Large intestine (tissue), 3 donors: ENCODE measurements at regions not wholly inside any gene's neighbourhood (a gene's known extent, or its start where the extent isn't known, plus 50 kb on each side); places are given as distances from the start of the nearest gene placed in this dataset.
A peak's percentile ranks its signal among the peaks of the same experiment; 100 is the strongest.
"Not testable (repeated sequence)": the region's sequence is repeated elsewhere in the genome, so short reads cannot be mapped to it uniquely, and the experiment has no call there.

Experiments
- DNase-seq, 2 donors: peaks; one replicate each; pipeline versions ENCODE4 v3.0.0 to v3.0.0-alpha.2; 2013
- H3K27ac ChIP-seq: one replicate; pipeline ENCODE4 v1.5.1; 2013; ENCODE audit warnings: low read length
- H3K27me3 ChIP-seq: 2 replicates; pipeline ENCODE4 v1.6.1; 2013; ENCODE audit warnings: low read length; ENCODE audit not compliant: control insufficient read depth, insufficient read depth
- H3K36me3 ChIP-seq: 2 replicates; pipeline ENCODE4 v1.6.1; 2013; ENCODE audit warnings: low read length; ENCODE audit not compliant: control insufficient read depth, insufficient read depth
- H3K4me1 ChIP-seq: one replicate; pipeline ENCODE4 v1.6.1; 2013; ENCODE audit warnings: low read length; ENCODE audit not compliant: control insufficient read depth, insufficient read depth
- H3K4me3 ChIP-seq: one replicate; pipeline ENCODE4 v1.5.1; 2013; ENCODE audit warnings: low read length
- H3K9me3 ChIP-seq: one replicate; pipeline ENCODE4 v1.6.1; 2013; ENCODE audit warnings: mild to moderate bottlenecking, low read depth, low read length, moderate library complexity; ENCODE audit not compliant: control insufficient read depth
- WGBS: methylation state at CpG from one replicate; pipeline ENCODE4 v1.1.5; 2013; ENCODE audit warnings: low lambda C conversion rate; ENCODE audit not compliant: insufficient coverage; 5-methylcytosine and 5-hydroxymethylcytosine counted together

DNA sequence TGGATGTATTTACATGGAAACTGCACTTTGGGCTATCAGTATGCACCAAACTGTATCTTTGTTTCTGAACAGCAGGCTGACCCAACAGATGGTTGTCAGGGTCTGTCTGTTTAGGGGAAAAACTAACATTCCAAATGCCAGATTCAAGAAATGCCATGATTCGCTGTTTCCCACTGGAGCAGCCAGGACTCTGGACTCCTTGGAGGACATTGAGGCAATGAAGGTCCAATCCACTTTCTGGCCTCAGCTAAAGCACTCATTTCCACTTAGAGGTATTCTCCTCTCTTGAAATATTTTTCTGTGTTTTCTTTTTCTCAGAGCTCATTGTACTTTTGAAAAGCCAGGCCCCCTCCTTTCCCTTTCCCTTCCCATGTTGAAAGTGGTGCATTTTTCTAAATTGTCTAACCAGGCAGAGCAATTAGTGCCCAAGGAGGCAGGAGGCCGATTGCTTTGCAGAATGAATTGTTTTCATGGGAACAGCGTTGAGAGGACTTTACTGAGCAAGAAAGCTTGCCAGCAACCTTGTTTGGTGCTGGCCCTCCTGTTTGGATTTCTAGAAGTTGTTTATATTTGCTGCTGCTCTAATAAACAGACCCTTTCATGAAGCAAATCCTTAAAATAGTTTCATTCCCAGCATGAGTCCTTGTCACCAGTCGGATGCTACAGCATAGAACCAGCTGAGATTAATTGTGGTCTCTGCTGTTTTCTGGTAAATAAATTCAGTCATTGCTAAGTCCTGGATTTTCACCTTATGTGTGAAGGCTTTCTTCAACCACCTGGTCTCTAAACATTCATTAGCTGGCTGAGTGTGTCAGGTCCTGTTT lies 132.8 kb upstream of the TAF11L2 start:
- Histone ChIP-seq H3K36me3 (no peaks in the 10 kb centered on the region), H3K4me3 (no peak overlapping the region), H3K9me3 (no peaks in the 10 kb centered on the region), H3K4me1 (no peaks in the 10 kb centered on the region), H3K27ac (no peak overlapping the region), H3K27me3 (no peaks in the 10 kb centered on the region)
- DNase-seq, result peak in 1 of 2 donors; percentile 17
- WGBS, result 60% methylated on average over 1 of the region's 4 CpGs

DNA sequence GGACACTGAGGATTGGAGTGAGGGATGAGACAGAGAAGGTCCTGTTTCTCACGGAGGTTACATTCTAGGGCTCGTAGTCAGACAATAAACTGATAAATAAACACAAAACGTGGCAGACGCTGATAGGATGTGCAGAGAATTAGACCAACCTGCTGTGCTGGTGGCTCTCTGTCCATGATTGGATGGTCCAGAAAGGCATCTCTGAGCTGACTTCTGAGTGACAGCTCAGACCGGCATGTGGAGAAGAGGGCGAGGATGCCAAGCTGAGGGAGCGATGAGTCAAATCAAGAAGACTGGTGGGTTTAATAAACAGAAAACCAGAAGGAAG lies 132.3 kb upstream of the TAF11L2 start:
- DNase-seq, result no peak
- Histone ChIP-seq H3K36me3 (no peaks in the 10 kb centered on the region), H3K27me3 (no peaks in the 10 kb centered on the region), H3K4me1 (no peaks in the 10 kb centered on the region), H3K27ac (no peak overlapping the region), H3K9me3 (no peaks in the 10 kb centered on the region), H3K4me3 (no peak overlapping the region)
- WGBS, result no CpG with 5 or more reads among the region's 7 CpGs

DNA sequence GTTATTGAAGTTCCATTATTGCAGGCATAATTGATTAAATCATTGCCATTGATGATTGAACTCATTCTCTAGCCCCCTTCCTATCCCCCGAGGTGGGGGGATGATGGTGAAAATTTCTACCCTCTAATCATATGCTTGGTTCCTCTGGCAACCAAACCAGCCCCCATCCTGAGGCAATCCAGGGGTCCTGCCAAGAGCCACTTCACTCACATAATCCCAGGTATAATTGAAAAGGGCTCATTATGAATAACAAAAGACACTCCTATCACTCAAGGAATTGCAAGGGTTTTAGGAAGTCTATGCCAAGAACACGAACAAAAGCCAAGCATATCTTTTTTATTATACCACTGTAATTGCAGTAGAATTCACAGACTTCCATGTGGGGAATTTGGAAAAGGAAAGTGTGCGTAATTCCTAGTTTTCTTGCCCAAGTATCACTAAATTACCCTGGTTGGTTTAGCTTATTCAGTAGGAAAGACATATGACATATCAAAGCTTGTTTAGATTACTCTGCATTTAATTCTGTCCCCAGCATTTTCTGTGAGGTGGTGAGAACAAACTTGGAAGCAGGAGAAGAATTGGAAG lies 130.7 kb upstream of the TAF11L2 start:
- no peaks in the 10 kb centered on the region for H3K4me1 ChIP-seq
- no CpG with 5 or more reads among the region's 3 CpGs for WGBS
- H3K4me3 ChIP-seq, result no peak overlapping the region
- no peaks in the 10 kb centered on the region for H3K27me3 ChIP-seq
- H3K27ac ChIP-seq, result no peak overlapping the region
- DNase-seq, result no peak
- H3K9me3 ChIP-seq, result no peaks in the 10 kb centered on the region
- H3K36me3 ChIP-seq, result no peaks in the 10 kb centered on the region

DNA sequence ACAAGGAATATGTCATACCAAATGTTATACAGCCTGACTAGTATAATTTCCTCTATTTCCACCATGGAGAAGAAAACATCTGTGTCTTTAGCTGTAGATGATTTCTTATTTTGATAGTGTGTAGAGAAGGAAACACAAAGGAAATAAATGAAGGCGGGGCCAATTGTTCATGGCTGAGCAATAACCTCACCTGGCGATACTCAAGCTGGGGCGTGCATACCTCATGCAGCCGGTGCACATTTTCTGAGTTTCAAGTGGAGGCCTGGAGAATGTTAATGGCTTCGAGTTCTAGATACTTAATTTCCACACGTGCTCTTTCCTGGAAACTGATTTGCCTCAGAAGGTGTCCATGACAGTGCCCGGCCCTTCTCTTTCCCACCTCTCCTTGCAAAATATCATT lies 127.4 kb upstream of the TAF11L2 start:
- no peak overlapping the region for H3K4me3 ChIP-seq
- H3K27me3 ChIP-seq, result no peaks in the 10 kb centered on the region
- no peak for DNase-seq
- no peaks in the 10 kb centered on the region for H3K4me1 ChIP-seq
- no peak overlapping the region for H3K27ac ChIP-seq
- no peaks in the 10 kb centered on the region for H3K9me3 ChIP-seq
- no CpG with 5 or more reads among the region's 7 CpGs for WGBS
- no peaks in the 10 kb centered on the region for H3K36me3 ChIP-seq

- no peak for DNase-seq
- no peak overlapping the region for H3K27ac ChIP-seq
- H3K4me1 ChIP-seq, result no peaks in the 10 kb centered on the region
- no peak overlapping the region for H3K4me3 ChIP-seq
- WGBS, result 81% methylated on average over 5 of the region's 5 CpGs
- no peaks in the 10 kb centered on the region for H3K9me3 ChIP-seq
- H3K36me3 ChIP-seq, result no peaks in the 10 kb centered on the region
- H3K27me3 ChIP-seq, result no peaks in the 10 kb centered on the region
Observed at GRCh38 chr5:17373406-17373805, 124.6 kb upstream of the TAF11L2 start.

DNA sequence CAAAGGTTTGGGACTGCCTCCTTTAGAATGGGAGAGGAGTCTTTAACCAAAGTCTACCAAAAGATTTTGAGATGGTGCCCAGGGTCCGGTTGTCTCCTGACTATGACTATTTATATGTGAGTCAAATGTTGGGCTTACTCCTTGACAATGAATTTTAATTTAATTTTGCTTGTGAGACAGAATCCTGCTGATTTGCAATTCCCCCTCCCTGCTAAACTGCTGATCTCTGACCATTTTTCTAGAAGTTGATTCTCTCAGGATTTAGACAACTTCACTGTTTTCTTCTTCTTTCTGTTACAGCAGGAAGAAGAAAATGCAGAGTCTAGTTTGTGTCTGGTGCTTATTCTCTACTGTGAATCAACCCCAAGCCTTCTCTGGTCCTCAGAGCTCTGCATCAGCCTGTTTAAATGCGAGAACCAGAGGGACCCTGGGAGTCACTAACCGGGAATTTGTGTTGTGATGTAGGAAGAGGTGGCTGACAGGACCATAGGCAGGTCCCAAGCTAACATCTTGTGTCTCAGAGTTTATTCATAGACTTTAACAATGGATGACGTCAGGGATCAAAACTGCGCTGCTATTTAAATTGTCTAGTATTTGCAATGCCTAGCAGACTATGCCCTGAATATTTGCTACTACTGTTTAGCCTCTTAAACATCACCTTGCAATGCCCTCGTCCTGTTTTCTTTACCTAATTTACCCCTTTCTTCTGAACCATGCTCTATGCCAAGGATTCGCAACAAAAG lies 124.0 kb upstream of the TAF11L2 start:
- Histone ChIP-seq H3K4me3 (no peak overlapping the region), H3K36me3 (no peaks in the 10 kb centered on the region), H3K27me3 (no peaks in the 10 kb centered on the region), H3K27ac (no peak overlapping the region), H3K9me3 (no peaks in the 10 kb centered on the region), H3K4me1 (no peaks in the 10 kb centered on the region)
- WGBS, result 76% methylated on average over 4 of the region's 7 CpGs
- DNase-seq, result no peak

- Histone ChIP-seq H3K4me3 (no peak overlapping the region), H3K9me3 (no peaks in the 10 kb centered on the region), H3K27ac (no peak overlapping the region), H3K36me3 (no peaks in the 10 kb centered on the region), H3K27me3 (no peaks in the 10 kb centered on the region), H3K4me1 (no peaks in the 10 kb centered on the region)
- no peak for DNase-seq
- 50% methylated on average over 1 of the region's 10 CpGs for WGBS
Observed at GRCh38 chr5:17374973-17375742, 122.9 kb upstream of the TAF11L2 start.

DNA sequence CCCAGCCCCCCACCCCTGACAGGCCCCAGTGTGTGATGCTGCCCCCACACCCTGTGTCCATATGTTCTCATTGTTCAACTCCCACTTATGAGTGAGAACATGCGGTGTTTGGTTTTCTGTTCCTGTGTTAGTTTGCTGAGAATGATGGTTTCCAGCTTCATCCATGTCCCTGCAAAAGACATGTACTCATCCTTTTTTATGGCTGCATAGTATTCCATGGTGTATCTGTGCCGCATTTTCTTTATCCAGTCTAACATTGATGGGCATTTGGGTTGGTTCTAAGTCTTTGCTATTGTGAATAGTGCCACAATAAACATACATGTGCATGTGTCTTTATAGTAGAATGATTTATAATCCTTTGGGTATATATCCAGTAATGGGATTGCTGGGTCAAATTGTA lies 122.1 kb upstream of the TAF11L2 start:
- DNase-seq, H3K4me3 ChIP-seq, H3K27me3 ChIP-seq, H3K9me3 ChIP-seq, H3K4me1 ChIP-seq, H3K27ac ChIP-seq, H3K36me3 ChIP-seq: not testable (repeated sequence)
- no CpG with 5 or more reads among the region's 2 CpGs for WGBS

- Histone ChIP-seq H3K36me3 (no peaks in the 10 kb centered on the region), H3K27ac (no peak overlapping the region)
- WGBS, result 63% methylated on average over 4 of the region's 6 CpGs
Observed at GRCh38 chr5:17378346-17378997, 119.6 kb upstream of the TAF11L2 start.

More at GRCh38 chr5:17378346-17378997, 119.6 kb upstream of the TAF11L2 start:
- Histone ChIP-seq H3K27me3 (no peaks in the 10 kb centered on the region), H3K4me3 (no peak overlapping the region), H3K4me1 (no peaks in the 10 kb centered on the region), H3K9me3 (no peaks in the 10 kb centered on the region)
- DNase-seq, result no peak
